ACHN (cell line): ENCODE measurements at regions not wholly inside any gene's neighbourhood (a gene's known extent, or its start where the extent isn't known, plus 50 kb on each side); places are given as distances from the start of the nearest gene placed in this dataset.
"Not testable (repeated sequence)": the region's sequence is repeated elsewhere in the genome, so short reads cannot be mapped to it uniquely, and the experiment has no call there.

Experiments
- DNase-seq: peaks from one replicate; pipeline ENCODE4 v3.0.0-alpha.2; 2015
- in situ Hi-C: cut with HindIII; loops from 2 replicates; pipeline ENCODE4 v1.10.0; 2017; ENCODE audit warnings: low sequenced_read_pairs, low pct_ligation_motif_present, low pct_unique_long_range_greater_than_20kb

DNA sequence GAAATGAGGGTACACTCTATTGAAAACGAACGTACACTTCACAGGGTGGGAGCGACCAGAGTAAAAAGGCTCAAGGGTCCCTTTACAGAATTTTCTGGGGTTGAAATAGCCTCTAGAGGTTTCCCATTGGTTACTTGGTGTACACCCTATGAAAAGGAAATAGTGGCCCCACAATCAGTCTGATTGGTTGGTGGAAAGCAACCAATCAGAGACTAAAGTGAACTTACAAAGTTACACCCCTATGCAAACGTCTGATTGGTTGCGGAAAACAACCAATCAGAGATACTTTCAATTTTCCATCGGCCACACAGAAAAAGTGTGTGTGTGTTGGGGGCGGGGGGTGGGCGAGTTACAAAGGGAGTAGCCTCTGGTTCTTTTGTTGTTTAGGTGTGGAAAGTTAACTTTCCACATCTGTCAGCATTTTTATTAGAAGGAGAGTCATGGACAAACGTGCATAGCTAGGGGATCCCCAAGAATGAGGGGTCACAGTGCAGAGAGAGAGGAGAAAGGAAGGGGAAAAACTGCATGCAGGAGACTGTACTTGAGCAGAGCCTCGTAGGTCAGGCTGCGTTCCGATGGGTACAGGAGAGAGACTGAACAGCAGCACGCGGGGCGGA is 1152.1 kb downstream of the TBC1D22A start:
- DNase-seq, result no peak
- in situ Hi-C loops, result no loop called here

DNA sequence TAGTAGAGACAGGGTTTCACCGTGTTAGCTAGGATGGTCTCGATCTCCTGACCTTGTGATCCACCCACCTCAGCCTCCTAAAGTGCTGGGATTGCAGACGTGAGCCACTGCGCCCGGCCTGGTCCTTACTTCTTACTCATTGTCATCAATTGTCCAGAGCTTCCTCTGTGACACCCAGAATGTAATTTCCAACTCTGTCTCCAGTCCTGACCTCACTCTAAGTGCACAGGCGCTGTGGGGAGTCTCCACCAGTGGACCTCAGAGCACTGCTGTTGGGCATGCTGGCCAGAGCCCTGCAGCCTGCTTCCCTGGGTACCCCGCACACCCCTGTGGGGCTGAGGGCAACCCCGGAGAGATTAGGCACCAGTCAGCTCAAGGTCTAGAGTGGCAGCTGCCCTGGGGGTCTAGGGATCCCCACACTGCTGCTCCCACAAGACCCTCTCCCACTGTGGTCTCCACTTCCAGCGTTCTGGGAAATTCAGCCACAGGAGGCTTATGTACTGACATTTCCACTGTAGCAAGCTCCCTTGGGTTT is 1140.3 kb downstream of the TBC1D22A start:
- in situ Hi-C loops, result no loop called here
- DNase-seq, result no peak

DNA sequence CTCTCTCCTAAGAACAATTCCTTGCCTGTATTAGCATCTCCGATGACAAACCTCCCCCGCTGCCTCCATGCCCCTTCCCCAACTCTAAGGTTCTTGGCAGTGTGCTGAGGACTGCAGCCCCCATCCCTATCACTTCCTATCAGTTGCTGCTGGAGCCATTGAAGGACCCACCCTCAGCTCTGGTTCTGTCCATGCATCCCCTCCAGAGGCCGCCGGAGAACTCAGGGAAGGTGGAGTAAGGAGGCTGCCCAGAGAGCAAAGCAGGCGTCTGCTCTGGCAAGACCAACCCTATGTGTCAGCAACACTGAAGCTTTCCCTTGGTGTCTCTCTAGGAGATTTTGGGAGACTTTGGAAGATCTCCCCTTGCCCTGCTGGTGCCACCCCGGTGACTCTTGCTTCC is 1139.5 kb downstream of the TBC1D22A start:
- in situ Hi-C loops, result no loop called here
- no peak for DNase-seq

DNA sequence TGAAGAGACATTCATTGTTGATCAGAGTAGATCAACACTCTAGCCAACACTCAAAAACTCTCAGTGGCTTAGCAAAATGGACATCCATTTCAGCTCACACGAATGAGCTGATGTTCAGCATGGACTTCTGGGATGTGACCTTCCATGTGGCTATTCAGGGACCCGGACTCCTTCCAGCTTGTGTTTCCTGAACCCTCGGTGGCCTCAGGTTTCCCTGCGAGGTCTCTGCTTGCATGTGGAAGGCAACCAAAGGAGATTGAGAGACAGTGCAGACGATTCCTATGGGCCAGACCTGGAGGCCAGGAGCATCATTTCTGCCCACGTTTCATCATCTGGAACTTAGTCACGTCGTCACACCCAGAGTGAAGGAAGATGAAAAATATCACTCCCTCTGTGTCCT is 1137.4 kb downstream of the TBC1D22A start:
- in situ Hi-C loops, result no loop called here
- DNase-seq, result no peak

DNA sequence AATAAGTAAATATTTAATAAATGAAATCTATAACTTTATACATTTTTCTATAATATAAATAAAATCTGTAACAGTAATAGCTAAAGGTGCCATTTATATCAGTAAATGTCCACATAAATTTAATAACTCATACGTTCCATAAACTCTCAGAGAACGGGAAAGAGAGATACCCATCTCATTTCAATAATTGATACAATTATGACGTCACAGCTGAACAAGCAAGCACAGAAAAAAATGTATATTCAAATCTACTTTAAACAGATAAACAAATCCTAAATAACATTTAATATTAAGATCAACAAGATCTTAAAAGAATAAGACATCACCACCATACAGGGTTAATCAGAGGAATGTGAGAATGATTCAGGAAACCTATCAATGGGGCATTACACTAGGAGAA is 1136.5 kb downstream of the TBC1D22A start:
- no peak for DNase-seq
- in situ Hi-C loops, result no loop called here

DNA sequence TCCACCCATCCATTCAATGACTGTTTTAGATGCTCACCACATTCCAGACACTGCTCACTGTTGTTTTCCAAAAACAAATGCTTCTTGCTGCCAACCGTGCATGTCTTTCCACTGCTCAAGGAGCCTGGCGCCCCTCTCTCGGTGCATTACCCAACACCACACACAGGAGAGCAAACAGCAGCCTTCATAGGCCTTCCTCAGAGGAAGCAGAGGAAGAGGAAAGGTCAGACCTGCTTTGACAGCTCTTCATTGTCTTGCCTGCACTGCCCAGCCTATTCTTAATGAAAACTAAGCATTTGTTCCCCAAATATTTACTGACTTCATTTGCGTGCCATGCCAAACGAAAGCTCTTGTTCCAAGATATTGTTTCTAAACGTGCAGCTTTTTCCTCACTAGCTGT is 1129.2 kb downstream of the TBC1D22A start:
- DNase-seq, result no peak
- in situ Hi-C loops, result no loop called here

DNA sequence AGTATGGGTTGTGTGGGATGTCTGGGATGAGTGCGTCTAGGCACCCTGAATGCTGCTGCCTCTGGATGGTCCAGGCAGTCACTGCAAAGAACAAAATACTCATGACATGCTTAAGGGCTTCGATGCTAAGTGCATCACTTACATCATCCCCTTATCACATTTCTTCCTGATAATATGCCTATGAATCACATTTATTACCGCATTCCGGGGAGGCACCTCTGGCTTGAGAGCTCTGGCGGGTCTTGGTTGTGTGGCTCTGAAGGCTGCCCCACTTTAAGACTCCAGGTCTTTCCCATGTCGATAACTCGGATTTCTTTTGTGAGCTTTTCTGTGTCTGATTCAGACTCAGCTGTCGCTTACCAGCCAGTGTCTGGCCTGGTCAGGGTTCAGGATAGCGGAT is 1126.4 kb downstream of the TBC1D22A start:
- DNase-seq, result no peak
- in situ Hi-C loops, result no loop called here

DNA sequence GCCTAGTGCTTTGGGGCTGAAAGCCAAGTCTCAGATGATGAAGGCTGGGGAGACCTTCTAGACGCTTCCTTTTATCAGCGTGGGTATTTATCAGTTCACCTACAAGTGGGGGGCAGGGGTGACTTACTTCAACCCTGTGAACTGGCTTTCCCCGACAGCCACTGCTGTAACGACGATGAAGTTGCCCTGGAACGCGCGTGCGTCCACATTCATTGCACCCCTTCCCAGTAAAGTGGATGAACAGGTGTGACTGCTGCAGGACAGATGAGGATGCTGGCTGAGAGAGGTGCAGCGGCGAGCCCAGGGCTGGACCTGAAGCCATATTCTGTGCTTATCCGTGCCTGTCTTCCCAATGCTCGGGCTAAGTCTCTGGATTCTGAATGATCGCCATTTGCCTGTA is 1122.3 kb downstream of the TBC1D22A start:
- in situ Hi-C loops, result no loop called here
- no peak for DNase-seq

DNA sequence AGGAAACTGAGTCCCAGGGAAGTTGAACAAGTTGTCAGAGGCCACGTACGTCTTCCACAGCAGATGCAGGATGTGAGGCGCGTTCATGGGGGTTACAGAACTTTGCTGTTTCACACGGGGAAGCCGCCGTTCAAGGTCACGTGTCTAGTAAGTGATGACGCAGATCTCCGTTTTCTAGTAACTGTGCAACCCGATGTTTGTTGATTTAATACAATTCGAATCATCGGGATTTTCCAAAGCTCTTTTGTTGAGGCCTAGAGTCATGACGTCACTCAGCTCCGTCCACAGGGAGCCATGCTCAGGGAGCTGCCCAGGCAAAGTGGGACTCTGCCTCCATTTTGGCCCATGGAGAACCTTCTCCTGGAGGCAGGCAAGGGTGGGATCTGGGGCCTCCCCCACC is 1121.8 kb downstream of the TBC1D22A start:
- in situ Hi-C loops, result no loop called here

DNA sequence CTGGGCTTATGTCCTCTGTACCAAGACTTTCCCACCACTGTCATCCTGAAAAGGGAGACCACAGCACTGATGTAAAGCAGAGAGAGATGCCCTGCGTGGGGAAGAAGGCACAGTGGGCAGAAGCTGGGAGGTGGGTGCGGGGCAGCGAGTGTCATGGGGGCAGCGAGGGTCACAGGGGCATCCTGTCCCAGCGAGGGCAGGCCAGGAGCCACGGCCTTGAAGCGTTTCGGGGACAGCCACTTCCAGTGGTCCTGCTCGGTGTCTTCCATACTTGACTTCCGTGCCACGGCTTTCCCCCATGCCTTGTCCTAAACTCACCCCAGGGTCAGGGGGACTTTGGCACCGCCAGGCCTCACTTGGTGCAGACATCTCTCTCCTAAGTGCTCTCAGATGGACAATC is 1121.3 kb downstream of the TBC1D22A start:
- no peak for DNase-seq
- in situ Hi-C loops, result no loop called here

More for the DNA sequence above, 1121.8 kb downstream of the TBC1D22A start:
- DNase-seq, result no peak

DNA sequence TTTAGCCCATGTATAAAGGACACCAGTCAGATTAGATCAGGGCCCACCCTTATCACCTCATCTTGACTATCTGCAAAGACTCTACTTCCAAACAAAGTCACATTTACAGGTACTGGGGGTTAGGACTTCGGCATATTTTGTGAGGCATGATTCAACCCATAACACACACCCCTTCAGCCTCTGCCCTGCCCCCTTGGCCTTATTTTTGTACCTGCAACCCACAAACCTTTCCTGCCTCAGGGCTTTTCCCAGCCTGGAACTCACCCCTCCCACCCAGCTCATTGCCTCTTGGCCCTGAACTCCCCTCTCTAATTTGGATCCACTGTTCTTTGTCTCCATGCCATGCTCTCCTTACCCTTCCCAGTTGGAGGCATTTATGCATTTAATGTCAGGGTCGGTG is 1116.9 kb downstream of the TBC1D22A start:
- in situ Hi-C loops, result no loop called here
- no peak for DNase-seq

DNA sequence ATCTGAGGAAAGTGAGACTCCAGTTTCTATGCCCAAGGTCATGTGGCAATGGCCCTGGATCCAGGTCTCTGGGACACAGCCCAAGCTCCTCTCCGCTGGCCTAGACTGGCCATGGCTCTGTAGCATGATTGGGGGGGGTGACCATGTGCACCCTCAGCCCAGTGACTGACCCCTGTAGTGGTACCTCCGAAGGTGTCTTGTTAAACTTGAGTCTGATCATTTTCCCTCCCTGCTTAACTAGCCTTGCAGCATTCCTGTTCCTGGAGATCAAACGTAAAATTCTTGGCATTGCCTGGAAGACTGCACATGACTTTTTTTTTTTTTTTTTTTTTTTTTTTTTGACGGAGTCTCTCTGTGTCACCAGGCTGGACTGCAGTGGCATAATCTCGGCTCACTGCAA is 1116.0 kb downstream of the TBC1D22A start:
- in situ Hi-C loops, result no loop called here
- DNase-seq, result no peak

DNA sequence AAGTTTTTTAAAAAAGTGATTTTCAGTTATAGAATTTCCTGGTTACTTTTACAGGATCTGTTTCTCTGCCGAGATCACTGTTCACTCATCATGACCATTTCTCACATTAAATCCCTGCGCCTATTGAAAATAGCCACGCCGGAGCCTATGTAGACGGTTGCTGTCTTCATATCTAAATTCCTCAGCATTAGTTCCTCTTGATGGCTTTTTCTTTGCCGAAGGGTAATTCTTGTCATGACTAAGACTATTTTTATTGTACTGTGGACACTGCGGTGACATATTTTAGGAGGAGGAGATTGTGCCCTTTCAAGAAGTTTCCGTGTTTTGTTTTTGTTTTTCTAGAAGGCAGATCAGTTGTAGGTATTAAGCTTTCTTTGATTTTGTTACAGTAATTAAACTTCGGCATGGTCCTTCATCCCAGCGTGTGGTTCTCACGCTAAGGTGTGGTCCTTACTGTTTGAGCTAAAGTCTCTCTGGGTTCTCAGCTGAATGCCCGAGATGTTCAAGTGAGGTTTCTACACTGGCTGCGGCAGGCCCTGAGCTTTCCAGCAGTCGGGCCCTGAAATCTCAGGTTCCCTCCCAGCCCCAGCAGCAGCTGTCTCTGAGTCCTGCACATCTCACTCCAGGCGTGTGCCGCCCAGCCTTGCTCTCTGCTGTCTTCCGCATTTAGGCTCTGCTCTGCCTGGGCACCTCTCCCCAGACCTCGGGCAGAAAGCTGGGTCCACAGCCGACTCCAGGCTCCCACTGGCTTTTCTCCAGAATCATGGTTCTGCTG is 1110.5 kb downstream of the TBC1D22A start:
- in situ Hi-C loops, result no loop called here
- DNase-seq, result no peak

DNA sequence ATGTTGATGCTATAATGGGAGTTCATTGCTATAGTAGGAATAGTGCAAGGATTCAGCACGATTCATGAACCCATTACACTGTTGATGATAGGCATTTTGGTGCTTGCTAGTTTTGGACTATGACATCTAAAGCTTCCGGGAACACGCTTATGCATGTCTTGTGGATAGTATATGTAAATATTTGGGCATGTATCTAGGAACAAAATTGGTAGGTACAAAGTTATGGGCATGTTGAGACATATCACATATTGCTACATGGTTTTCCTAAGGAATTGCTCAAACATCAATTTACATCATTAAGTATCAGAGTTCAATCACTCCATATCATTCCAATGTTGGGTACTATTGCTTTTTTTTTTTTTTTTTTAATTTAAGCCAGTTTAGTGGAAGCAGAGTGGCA is 1103.2 kb downstream of the TBC1D22A start:
- in situ Hi-C loops, result no loop called here

DNA sequence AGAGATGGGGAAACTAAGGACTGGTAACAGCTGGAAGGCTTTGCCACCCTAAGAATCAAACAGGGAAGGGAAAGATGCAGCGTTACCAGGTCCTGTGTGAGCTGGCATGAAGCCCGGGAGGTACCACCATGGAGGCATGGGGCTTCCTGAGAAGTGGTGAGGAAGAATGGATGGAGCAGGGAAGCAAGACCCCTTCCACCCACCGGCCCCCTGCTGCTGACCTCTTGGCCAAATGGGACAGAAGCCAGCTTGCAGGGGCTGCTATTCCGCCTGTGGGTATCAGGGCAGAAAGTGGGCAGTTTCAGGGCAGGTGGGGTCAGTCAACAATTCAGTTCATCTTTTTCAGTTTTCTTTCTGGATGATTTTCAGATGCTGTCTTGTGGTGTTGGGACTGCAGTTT is 1099.9 kb downstream of the TBC1D22A start:
- in situ Hi-C loops, result no loop called here
- DNase-seq, result no peak

More for the DNA sequence above, 1103.2 kb downstream of the TBC1D22A start:
- no peak for DNase-seq

DNA sequence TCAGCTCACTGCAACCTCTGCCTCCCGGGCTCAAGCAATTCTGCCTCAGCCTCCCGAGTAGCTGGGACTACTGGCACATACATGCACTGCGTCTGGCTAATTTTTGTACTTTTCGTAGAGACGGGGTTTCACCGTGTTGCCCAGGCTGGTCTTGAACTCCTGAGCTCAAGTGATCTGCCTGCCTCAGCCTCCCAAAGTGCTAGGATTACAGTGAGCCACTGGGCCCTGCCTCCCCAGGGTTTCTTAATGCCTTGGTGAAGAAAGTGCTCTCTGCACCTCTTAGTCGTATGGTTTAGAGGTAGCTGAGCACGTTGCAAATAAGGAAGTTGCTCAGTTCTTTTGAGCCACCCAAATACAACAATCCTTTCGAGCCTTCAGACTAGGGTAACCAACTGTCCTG is 1098.5 kb downstream of the TBC1D22A start:
- in situ Hi-C loops, DNase-seq: not testable (repeated sequence)

DNA sequence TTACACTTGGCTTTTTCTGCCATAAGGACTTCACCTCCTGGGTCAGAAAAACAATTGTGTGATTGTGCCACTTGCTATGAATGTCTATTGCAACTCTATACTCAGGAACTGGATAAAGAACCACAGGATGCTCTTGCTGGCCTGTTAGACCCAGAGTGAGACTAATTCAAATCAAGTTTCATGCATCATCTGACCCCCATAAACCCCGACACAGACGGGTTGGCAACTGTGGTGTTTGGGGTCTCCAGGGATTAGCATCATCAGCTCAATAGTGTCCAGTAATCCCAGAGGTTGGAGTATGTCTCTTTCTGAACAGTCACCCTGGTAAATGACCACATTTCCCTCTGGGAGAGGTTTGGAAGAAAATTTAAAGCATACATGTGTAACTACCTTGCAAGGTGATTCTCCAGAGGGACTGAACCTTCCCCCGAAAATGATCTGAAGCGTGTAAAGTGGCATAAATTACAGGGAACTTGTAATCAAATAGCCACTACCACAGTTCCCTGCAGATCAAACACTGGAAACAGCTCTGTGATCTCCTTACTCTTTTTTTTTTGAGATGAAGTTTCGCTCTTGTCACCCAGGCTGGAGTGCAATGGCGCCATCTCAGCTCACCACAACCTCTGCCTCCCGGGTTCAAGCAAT is 1097.6 kb downstream of the TBC1D22A start:
- in situ Hi-C loops, result no loop called here
- DNase-seq, result no peak

DNA sequence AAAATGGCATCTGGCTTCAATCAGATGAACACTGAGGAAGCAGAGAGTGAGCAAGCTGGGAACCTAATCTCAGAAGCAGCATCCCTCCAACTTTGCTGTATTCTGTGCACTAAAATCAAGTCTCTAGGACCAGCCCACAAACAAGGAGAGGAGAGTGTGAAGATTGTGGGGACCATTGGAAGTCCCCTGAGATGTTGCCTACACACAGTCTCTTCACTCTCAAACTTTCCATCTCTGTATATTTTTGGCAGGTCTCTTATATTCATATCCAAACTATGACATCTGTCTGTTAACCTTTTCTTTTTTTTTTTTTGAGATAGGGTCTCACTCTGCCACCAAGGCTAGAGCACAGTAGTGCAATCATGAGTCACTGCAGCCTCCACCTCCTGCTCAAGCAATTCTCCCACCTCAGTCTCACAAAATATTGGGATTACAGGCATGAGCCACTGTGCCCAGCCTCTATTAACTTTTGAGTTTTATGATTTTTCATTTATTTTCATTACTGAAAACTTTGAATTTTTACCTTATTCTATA is 1096.4 kb downstream of the TBC1D22A start:
- in situ Hi-C loops, result no loop called here
- DNase-seq, result no peak

DNA sequence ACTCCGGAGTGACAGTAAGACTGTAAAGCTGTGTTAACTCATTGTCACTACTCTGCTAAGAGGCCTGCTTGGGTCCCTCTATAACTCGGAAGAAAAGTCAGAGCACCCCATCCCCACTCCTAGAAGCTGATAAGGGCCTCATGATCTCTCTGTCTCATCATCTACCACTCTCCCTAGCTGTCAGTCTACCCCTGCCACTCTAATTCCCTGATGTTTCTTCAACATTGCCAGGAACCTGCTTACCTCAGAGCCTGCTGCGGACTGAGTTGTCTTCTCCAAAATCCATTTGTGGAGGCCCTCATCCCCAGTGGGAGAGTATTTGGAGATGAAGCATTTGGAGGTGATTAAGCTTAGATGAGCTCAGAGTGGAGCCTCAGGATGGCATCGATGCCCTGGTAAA is 1092.2 kb downstream of the TBC1D22A start:
- no peak for DNase-seq
- in situ Hi-C loops, result no loop called here
